Frontal cortex (tissue), 3 donors: ENCODE measurements at regions not wholly inside any gene's neighbourhood (a gene's known extent, or its start where the extent isn't known, plus 50 kb on each side); places are given as distances from the start of the nearest gene placed in this dataset.
"Not testable (repeated sequence)": the region's sequence is repeated elsewhere in the genome, so short reads cannot be mapped to it uniquely, and the experiment has no call there.

Experiments
- DNase-seq, 2 donors: peaks; one replicate each; pipeline ENCODE4 v3.0.0; 2012; ENCODE audit warnings: low spot score in 2 of 2
- FAIRE-seq: peaks from 2 replicates; lab custom pipeline; 2012; peaks lifted over from hg19 to GRCh38; lab: Jason Lieb, UNC
- donor health status: control.
- donor health status: control.
- donor health status: control.

DNA sequence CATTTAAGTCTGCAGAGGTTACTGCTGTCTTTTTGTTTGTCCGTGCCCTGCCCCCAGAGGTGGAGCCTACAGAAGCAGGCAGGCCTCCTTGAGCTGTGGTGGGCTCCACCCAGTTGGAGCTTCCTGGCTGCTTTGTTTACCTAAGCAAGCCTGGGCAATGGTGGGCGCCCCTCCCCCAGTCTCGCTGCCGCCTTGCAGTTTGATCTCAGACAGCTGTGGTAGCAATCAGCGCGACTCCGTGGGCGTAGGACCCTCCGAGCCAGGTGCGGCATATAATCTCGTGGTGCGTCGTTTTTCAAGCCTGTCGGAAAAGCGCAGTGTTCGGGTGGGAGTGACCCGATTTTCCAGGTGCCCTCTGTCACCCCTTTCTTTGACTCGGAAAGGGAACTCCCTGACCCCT lies 253.3 kb upstream of the PITX2 start:
- DNase-seq, FAIRE-seq: not testable (repeated sequence)

DNA sequence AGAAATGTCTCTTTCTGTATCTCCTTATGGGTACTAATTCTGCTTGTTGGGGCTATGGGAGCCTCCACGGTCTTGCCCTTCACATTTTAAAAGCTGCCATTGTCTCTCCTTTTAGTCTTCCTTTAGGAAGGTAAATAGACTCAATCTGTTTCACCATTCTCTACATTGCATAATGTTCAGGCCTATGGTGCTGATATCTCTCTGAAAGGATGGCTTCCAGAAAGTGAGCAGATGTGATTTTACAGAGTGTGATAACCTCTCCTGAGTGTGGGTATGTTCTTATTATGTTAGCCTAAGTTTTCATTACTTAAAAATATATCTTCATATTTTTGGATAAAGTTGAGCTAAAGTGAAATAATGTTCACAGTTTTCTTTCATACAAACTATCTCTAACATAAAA lies 254.0 kb upstream of the PITX2 start:
- DNase-seq (no peak), FAIRE-seq (no peak)

- DNase-seq = no peak
- no peak for FAIRE-seq
Measured at GRCh38 chr4:110877778-110878370, 255.0 kb upstream of the PITX2 start.

- FAIRE-seq = no peak
Measured at GRCh38 chr4:110878413-110878812, 255.5 kb upstream of the PITX2 start.

GRCh38 chr4:110878956-110879355 lies 256.1 kb upstream of the PITX2 start:
- DNase-seq (no peak), FAIRE-seq (no peak)

More at GRCh38 chr4:110878413-110878812, 255.5 kb upstream of the PITX2 start:
- DNase-seq = no peak

- DNase-seq (no peak), FAIRE-seq (no peak)
Measured at GRCh38 chr4:110886270-110886669, 263.4 kb upstream of the PITX2 start.

- FAIRE-seq = no peak
Measured at GRCh38 chr4:110886856-110887255, 264.0 kb upstream of the PITX2 start.

DNA sequence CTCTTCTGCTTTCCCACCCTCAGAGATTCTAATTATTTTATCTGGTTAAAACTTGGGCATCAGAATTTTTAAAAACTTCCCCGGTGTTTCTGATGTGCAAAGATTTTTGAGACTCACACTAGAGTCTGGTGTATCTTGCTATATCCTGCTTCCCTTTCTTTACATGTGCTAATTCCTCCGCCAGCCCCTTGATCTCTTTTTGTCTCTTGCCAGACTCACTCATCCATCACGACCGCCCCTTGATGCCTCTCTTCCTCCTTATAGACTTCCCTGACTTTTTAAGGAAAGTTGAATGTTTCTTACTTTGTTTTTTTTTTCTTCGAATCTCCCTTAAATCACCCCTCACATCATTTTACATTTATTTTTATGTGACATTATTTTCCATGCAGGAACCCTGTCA lies 274.9 kb upstream of the PITX2 start:
- DNase-seq (no peak), FAIRE-seq (no peak)

More at GRCh38 chr4:110886856-110887255, 264.0 kb upstream of the PITX2 start:
- no peak for DNase-seq

DNA sequence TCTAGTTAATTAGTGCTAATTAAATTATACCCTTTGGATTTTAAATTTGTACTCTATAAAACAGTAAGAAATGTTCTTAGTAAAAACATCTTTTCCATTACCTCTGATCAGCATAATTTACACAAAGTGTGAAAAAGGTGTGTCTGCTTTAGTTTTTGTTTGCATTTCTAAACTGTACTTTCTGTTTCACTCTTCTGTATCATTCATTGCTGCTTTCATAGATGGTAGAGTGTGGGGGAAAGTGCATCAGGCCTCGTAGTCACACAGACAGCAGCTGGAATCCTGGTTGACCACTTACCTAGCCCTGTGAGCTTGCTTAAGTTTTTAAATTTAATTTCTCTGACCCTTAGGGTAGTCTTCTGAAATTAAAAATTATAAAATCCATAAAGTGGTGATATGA lies 275.4 kb upstream of the PITX2 start:
- FAIRE-seq = no peak
- no peak for DNase-seq

GRCh38 chr4:110900213-110900769 lies 277.4 kb upstream of the PITX2 start:
- DNase-seq (no peak), FAIRE-seq (no peak)

DNA sequence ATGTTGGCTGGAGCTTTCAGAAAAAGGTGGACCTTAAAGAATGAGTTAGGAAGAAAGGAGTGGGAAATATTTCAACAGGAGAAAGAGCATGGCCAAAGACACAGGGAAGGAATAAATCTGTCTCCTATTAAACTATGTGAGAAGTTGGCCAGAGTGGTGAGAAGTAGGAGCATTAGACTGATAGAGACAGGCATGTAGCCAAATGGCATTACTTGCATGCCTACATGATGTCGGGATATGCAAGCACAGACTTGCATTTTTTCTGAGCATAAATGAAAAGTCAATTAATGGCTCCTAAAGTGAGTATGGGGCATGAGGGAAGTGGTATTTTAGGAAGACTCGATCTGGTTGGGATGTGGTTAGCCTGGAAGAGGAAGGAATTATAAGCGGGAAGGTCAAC lies 279.6 kb upstream of the PITX2 start:
- FAIRE-seq (no peak), DNase-seq (no peak)

GRCh38 chr4:110904435-110905065 lies 281.7 kb upstream of the PITX2 start:
- FAIRE-seq (no peak), DNase-seq (no peak)

GRCh38 chr4:110905367-110905766 lies 282.5 kb upstream of the PITX2 start:
- FAIRE-seq = no peak

GRCh38 chr4:110907801-110908313 lies 285.0 kb upstream of the PITX2 start:
- no peak for DNase-seq

More at GRCh38 chr4:110905367-110905766, 282.5 kb upstream of the PITX2 start:
- DNase-seq = no peak

GRCh38 chr4:110914791-110915190 lies 291.9 kb upstream of the PITX2 start:
- no peak for DNase-seq
- FAIRE-seq = no peak

More at GRCh38 chr4:110907801-110908313, 285.0 kb upstream of the PITX2 start:
- no peak for FAIRE-seq

- DNase-seq (no peak), FAIRE-seq (no peak)
Measured at GRCh38 chr4:110915301-110915700, 292.4 kb upstream of the PITX2 start.

- DNase-seq (no peak), FAIRE-seq (no peak)
Measured at GRCh38 chr4:110916505-110916904, 293.6 kb upstream of the PITX2 start.

DNA sequence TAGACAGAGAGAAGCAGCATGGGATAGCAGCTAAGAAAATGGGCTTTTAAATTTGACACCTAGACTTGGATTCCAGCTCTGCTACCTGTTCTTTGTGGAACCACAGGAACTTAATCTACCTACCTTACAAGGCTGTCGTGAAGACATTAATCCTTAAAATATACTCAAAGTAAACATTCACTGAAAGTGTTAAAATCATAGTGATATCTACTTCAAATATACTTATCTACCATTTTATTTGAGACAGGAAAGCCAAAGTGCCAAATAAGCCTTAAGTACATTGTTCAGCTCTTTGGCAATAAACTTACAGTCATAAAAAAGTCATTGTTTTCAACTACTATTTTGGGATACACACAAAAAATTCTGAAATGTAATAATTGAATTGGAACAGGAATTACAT lies 295.0 kb upstream of the PITX2 start:
- DNase-seq = no peak
- FAIRE-seq = no peak

DNA sequence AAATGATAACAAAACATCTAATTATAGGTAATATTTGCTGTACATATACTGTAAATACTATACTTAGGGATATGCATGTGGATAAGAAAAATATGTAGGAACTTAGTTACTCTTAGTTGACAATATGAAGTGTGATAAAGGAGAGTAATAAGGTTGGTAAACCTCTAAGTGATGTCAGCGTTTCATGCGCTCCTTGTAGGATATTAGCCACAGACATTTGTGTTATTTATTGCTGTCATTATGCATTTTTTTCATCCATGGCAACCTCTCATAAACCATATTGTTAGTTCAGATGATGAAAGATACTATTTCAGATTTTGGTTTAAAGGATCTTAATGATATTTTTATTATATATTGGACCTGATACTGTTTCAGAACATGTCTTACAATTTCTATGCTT lies 298.1 kb upstream of the PITX2 start:
- DNase-seq (no peak), FAIRE-seq (no peak)

- FAIRE-seq = no peak
Measured at GRCh38 chr4:110924761-110925160, 301.9 kb upstream of the PITX2 start.

GRCh38 chr4:110926841-110927400 lies 304.0 kb upstream of the PITX2 start:
- FAIRE-seq = no peak

More at GRCh38 chr4:110924761-110925160, 301.9 kb upstream of the PITX2 start:
- no peak for DNase-seq

More at GRCh38 chr4:110926841-110927400, 304.0 kb upstream of the PITX2 start:
- DNase-seq = no peak
